ENCODE measurements at regions not wholly inside any gene's neighbourhood (a gene's known extent, or its start where the extent isn't known, plus 50 kb on each side); places are given as distances from the start of the nearest gene placed in this dataset.
A peak's percentile ranks its signal among the peaks of the same experiment; 100 is the strongest.
"Not testable (repeated sequence)": the region's sequence is repeated elsewhere in the genome, so short reads cannot be mapped to it uniquely, and the experiment has no call there.

- no peak for DNase-seq (ENCODE audit: low spot score)
Observed at GRCh38 chr9:34793428-34793827, 83.5 kb upstream of the CCL21 start.

- DNase-seq (ENCODE audit: low spot score), result no peak
Observed at GRCh38 chr9:34783951-34784487, 74.1 kb upstream of the CCL21 start.

- no peak for DNase-seq (ENCODE audit: low spot score)
Observed at GRCh38 chr9:34782372-34782771, 72.4 kb upstream of the CCL21 start.

- DNase-seq (ENCODE audit: low spot score), result no peak
Observed at GRCh38 chr9:34777666-34778065, 67.7 kb upstream of the CCL21 start.

GRCh38 chr9:34773955-34774354 is 64.0 kb upstream of the CCL21 start:
- DNase-seq (ENCODE audit: low spot score), result no peak

GRCh38 chr9:34773306-34773910 is 63.5 kb upstream of the CCL21 start:
- no peak for DNase-seq (ENCODE audit: low spot score)

GRCh38 chr9:34771007-34771406 is 61.1 kb upstream of the CCL21 start:
- DNase-seq (ENCODE audit: low spot score), result no peak

- not testable (repeated sequence) for DNase-seq (ENCODE audit: low spot score)
Observed at GRCh38 chr9:34767087-34767486, 57.2 kb upstream of the CCL21 start.

GRCh38 chr9:34760196-34761040 is 50.5 kb upstream of the CCL21 start:
- peak; percentile 73 for DNase-seq (ENCODE audit: low spot score)

Data from AG20443 (cell line).